AG09309 (cell line): ENCODE measurements at regions not wholly inside any gene's neighbourhood (a gene's known extent, or its start where the extent isn't known, plus 50 kb on each side); places are given as distances from the start of the nearest gene placed in this dataset.
A peak's percentile ranks its signal among the peaks of the same experiment; 100 is the strongest.

ENCODE experiments used
- DNase-seq: peaks from one replicate; pipeline ENCODE4 v3.0.0-alpha.2; 2010; ENCODE audit warnings: low read depth
- H3K4me3 ChIP-seq: 2 replicates; pipeline ENCODE4 v1.5.1; 2011; ENCODE audit warnings: mild to moderate bottlenecking, low read depth, low read length, moderate library complexity; ENCODE audit not compliant: control insufficient read depth
- TF ChIP-seq, protein P1 (sequence below): IDR thresholded peaks from 2 replicates; pipeline ENCODE4 v1.5.1; 2011; ENCODE audit warnings: mild to moderate bottlenecking, low read depth, low read length, inconsistent platforms; ENCODE audit not compliant: insufficient read depth, control insufficient read depth; ENCODE audit errors: missing control alignments

DNA sequence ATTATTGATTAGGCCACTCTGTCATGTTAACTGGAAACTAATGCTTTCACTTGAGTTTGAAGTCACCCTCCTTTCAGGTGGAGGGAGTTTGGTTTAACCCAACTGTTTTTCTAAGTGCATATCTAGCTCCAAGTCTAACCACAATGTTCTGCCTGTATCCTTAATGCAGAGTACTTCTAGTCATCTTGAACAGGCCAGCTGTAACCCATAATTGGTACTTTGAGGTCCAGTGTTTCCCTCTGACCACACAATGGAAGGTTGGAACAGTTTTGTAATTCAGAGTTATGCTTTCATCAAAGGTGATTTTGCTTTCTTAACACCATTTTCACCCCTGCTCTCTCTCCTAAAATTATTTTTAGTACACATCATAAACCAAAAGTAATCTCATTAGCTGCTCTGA, 237.2 kb upstream of the DCN start:
- no peak for DNase-seq
- TF ChIP-seq, protein P1, sequence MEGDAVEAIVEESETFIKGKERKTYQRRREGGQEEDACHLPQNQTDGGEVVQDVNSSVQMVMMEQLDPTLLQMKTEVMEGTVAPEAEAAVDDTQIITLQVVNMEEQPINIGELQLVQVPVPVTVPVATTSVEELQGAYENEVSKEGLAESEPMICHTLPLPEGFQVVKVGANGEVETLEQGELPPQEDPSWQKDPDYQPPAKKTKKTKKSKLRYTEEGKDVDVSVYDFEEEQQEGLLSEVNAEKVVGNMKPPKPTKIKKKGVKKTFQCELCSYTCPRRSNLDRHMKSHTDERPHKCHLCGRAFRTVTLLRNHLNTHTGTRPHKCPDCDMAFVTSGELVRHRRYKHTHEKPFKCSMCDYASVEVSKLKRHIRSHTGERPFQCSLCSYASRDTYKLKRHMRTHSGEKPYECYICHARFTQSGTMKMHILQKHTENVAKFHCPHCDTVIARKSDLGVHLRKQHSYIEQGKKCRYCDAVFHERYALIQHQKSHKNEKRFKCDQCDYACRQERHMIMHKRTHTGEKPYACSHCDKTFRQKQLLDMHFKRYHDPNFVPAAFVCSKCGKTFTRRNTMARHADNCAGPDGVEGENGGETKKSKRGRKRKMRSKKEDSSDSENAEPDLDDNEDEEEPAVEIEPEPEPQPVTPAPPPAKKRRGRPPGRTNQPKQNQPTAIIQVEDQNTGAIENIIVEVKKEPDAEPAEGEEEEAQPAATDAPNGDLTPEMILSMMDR, result no peak

GRCh38 chr12:91418221-91419090, 235.8 kb upstream of the DCN start:
- H3K4me3 ChIP-seq, result no peak overlapping the region
- no peak for DNase-seq
- TF ChIP-seq, protein P1, result no peak

More for the DNA sequence above, 237.2 kb upstream of the DCN start:
- H3K4me3 ChIP-seq, result no peak overlapping the region

GRCh38 chr12:91417650-91418049, 235.0 kb upstream of the DCN start:
- no peak overlapping the region for H3K4me3 ChIP-seq
- DNase-seq, result no peak
- TF ChIP-seq, protein P1, result no peak

GRCh38 chr12:91414636-91415035, 232.0 kb upstream of the DCN start:
- no peak for DNase-seq
- H3K4me3 ChIP-seq, result no peak overlapping the region
- TF ChIP-seq, protein P1, result no peak

DNA sequence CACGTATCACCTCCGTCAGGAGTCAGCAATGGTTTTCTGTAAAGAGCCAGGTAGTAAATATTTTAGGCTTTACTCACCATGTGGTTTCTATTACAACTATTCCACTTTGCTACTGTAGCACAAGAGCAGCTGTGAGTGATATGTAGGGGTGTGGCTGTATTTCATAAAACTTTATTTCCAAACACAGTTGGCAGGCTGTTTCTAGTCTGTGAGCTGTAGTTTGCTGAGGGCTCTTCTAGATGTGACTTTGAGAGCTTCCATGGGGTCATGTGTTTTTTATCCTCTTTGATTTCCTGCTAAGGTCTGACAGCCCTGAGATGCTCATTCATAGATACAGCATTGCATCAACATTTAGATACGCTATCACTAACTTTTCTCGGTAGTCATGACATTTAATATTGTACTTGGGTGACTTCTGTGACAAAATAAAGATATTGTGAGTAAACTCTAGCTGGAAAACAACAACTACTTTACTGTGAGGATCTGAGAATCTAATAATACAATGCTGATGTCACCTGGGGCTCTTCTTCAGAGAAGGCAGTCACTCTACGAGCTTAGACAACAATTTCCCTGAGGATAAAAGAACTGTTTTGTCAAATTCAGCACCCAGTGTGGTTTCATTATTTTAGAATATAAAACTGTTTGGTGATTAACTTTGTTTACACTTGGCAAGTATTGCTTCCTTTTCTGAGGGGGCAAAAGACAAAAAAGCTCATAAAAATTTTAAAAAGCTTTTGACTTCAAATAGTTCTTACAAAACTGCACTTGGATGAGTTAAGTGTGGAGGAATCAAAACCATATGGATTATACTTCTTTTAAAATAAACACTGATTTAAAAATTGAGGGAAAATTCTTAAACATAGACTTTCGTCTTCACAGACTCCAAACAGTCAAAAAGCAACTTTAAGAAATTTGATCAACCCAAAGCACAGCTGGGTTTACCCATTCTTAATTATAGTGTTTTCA, 231.2 kb upstream of the DCN start:
- DNase-seq, result peak; percentile 62
- no peak overlapping the region for H3K4me3 ChIP-seq
- TF ChIP-seq, protein P1, result no peak

- no peak for DNase-seq
- TF ChIP-seq, protein P1, result no peak
- H3K4me3 ChIP-seq, result no peak overlapping the region
Observed at GRCh38 chr12:91406920-91407341, 224.3 kb upstream of the DCN start.
